ENCODE measurements at regions not wholly inside any gene's neighbourhood (a gene's known extent, or its start where the extent isn't known, plus 50 kb on each side); places are given as distances from the start of the nearest gene placed in this dataset.

DNA sequence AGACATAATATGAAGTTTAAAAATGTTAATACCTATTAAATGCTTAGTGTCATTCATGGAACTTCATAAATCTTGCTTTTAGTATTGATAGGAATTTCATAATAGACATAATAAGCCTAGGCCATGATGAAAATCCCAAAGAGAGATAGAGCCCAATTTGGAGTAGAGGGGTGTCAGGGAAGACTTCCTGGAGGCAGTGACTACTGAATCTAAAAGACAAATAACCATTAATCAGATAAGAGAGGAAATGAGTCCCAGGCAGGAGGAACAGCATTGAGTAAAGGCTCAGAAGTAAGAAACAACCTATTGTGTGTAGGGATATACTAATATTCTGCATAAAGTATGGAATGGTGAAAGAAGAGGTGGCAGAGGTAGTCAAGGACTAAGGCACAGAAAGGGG is 126.9 kb upstream of the MRPS22 start:
- TF ChIP-seq, protein P1, sequence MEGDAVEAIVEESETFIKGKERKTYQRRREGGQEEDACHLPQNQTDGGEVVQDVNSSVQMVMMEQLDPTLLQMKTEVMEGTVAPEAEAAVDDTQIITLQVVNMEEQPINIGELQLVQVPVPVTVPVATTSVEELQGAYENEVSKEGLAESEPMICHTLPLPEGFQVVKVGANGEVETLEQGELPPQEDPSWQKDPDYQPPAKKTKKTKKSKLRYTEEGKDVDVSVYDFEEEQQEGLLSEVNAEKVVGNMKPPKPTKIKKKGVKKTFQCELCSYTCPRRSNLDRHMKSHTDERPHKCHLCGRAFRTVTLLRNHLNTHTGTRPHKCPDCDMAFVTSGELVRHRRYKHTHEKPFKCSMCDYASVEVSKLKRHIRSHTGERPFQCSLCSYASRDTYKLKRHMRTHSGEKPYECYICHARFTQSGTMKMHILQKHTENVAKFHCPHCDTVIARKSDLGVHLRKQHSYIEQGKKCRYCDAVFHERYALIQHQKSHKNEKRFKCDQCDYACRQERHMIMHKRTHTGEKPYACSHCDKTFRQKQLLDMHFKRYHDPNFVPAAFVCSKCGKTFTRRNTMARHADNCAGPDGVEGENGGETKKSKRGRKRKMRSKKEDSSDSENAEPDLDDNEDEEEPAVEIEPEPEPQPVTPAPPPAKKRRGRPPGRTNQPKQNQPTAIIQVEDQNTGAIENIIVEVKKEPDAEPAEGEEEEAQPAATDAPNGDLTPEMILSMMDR (CRISPR knock-in tag; IDR thresholded peaks at IDR 0.05), result no peak
- TF ChIP-seq ZNF432 (CRISPR knock-in tag; IDR thresholded peaks at IDR 0.05; ENCODE audit: borderline replicate concordance) (no peak), MYC (CRISPR knock-in tag; IDR thresholded peaks at IDR 0.05; ENCODE audit: borderline replicate concordance) (no peak), HNRNPK (IDR thresholded peaks at IDR 0.05; ENCODE audit: low read depth, low read length, poor library complexity, severe bottlenecking) (no peak), POLR2A (IDR thresholded peaks at IDR 0.05; ENCODE audit: insufficient read depth in 1 of 2, low read depth in 2 of 2, low read length in 2 of 2) (no peak), CEBPB (IDR thresholded peaks at IDR 0.05; ENCODE audit: borderline replicate concordance, low read depth, low read length) (no peak), GABPB1 (CRISPR knock-in tag; IDR thresholded peaks at IDR 0.05) (no peak), RXRA (CRISPR knock-in tag; IDR thresholded peaks at IDR 0.05) (no peak), RFX5 (IDR thresholded peaks at IDR 0.05; ENCODE audit: low read depth, low read length) (no peak), ZBTB20 (CRISPR knock-in tag; IDR thresholded peaks at IDR 0.05; ENCODE audit: borderline replicate concordance, low read depth) (no peak), TCF12 (IDR thresholded peaks at IDR 0.05) (no peak), TCF12 (CRISPR knock-in tag; IDR thresholded peaks at IDR 0.05) (no peak)
- TF ChIP-seq, protein P2, sequence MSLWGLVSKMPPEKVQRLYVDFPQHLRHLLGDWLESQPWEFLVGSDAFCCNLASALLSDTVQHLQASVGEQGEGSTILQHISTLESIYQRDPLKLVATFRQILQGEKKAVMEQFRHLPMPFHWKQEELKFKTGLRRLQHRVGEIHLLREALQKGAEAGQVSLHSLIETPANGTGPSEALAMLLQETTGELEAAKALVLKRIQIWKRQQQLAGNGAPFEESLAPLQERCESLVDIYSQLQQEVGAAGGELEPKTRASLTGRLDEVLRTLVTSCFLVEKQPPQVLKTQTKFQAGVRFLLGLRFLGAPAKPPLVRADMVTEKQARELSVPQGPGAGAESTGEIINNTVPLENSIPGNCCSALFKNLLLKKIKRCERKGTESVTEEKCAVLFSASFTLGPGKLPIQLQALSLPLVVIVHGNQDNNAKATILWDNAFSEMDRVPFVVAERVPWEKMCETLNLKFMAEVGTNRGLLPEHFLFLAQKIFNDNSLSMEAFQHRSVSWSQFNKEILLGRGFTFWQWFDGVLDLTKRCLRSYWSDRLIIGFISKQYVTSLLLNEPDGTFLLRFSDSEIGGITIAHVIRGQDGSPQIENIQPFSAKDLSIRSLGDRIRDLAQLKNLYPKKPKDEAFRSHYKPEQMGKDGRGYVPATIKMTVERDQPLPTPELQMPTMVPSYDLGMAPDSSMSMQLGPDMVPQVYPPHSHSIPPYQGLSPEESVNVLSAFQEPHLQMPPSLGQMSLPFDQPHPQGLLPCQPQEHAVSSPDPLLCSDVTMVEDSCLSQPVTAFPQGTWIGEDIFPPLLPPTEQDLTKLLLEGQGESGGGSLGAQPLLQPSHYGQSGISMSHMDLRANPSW (CRISPR knock-in tag; IDR thresholded peaks at IDR 0.05; ENCODE audit: borderline replicate concordance), result no peak
- TF ChIP-seq, protein P3, sequence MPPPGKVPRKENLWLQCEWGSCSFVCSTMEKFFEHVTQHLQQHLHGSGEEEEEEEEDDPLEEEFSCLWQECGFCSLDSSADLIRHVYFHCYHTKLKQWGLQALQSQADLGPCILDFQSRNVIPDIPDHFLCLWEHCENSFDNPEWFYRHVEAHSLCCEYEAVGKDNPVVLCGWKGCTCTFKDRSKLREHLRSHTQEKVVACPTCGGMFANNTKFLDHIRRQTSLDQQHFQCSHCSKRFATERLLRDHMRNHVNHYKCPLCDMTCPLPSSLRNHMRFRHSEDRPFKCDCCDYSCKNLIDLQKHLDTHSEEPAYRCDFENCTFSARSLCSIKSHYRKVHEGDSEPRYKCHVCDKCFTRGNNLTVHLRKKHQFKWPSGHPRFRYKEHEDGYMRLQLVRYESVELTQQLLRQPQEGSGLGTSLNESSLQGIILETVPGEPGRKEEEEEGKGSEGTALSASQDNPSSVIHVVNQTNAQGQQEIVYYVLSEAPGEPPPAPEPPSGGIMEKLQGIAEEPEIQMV (CRISPR knock-in tag; IDR thresholded peaks at IDR 0.05; ENCODE audit: low read depth), result no peak
